GM19395 (cell line): ENCODE measurements at regions not wholly inside any gene's neighbourhood (a gene's known extent, or its start where the extent isn't known, plus 50 kb on each side); places are given as distances from the start of the nearest gene placed in this dataset.

Experiments
- ATAC-seq: cut with Tn5 transposase; IDR thresholded peaks from one replicate; pipeline ENCODE4 v1.9.1; 2021; ENCODE audit warnings: mild to moderate bottlenecking, moderate library complexity; ENCODE audit not compliant: unreplicated experiment

DNA sequence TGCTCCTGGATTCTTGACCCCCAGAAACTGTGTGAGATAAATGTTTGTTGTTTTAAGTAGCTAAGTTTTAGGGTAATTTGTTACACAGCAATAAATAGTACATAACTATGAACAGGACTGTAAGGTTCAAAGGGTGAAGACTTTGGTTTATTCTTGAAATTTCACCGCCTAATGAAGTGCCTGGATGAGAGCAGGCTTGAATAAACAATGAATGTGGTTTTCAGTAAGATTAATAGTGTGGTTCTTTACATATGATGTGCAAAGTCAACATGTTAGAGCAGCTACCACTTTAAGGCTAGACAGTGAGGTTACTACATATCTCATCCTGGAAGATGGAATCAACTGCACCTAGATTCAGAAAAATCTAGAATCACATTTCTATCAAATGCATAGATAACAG is 145.2 kb upstream of the BTG1 start:
- ATAC-seq = no peak

- ATAC-seq = no peak
Measured at GRCh38 chr12:92290350-92290695, 144.7 kb upstream of the BTG1 start.

- no peak for ATAC-seq
Measured at GRCh38 chr12:92289629-92290349, 144.1 kb upstream of the BTG1 start.

- no peak for ATAC-seq
Measured at GRCh38 chr12:92288561-92288960, 142.9 kb upstream of the BTG1 start.

GRCh38 chr12:92278378-92278828 is 132.8 kb upstream of the BTG1 start:
- no peak for ATAC-seq

GRCh38 chr12:92277795-92278194 is 132.1 kb upstream of the BTG1 start:
- ATAC-seq = no peak

GRCh38 chr12:92276276-92276675 is 130.6 kb upstream of the BTG1 start:
- ATAC-seq = no peak

GRCh38 chr12:92275443-92276154 is 130.0 kb upstream of the BTG1 start:
- ATAC-seq = no peak

- no peak for ATAC-seq
Measured at GRCh38 chr12:92273076-92273475, 127.4 kb upstream of the BTG1 start.

- no peak for ATAC-seq
Measured at GRCh38 chr12:92272061-92272964, 126.7 kb upstream of the BTG1 start.

DNA sequence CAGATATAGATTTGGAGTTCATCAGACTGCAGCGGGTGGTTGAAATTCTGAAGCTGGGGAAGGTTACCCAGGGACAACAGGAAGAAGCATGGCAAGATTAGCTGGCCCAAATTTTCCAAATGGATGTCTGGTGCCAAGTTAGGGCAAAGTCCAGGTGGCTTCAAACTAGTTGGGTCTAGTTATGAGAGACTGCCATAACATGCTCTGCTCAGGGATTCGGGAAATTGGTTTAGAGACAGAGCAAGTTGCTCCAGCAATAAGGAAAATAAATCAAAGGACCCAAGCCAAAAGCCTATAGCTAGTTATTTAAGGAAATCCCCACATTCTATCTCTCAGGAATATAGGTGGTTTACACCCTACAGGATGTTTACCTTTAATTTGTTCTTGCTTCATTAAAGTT is 125.7 kb upstream of the BTG1 start:
- ATAC-seq = no peak

DNA sequence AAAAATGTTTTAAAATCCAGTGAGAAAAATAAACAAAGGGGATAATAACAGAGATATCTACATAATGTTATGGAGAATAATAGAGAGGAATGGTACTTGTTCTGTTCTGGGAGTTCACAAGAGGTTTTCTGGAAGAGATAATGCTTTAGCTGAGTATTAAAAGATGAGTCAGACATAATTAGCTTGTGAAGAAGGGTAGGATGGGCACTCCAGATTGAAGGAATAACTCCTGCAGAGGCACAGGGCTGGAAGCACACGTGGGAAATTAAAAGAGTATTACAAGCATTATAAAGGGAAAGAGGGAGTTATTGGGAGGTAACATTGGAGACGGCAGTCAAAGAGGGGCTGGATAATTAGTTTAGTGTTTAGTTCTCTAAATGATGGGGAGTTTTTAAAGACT is 124.9 kb upstream of the BTG1 start:
- ATAC-seq = no peak

- ATAC-seq = no peak
Measured at GRCh38 chr12:92268946-92269345, 123.3 kb upstream of the BTG1 start.

DNA sequence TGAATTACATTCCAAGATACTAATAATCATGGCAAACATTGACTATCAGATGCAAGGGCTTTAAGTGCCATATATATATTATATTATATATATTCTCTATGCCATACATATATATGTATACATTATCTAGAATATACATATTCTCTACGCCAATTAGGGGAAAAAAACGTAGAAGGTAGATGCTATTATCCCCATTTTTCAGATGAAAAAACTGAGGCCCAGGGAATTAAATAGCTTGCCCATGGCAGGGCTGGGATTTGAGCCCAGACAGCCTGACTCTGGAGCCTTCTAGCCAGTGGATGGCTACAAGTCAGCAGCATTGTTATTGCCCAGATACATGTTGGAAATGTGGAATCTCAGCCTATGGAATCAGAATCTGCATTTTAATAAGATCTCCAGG is 116.0 kb upstream of the BTG1 start:
- no peak for ATAC-seq

DNA sequence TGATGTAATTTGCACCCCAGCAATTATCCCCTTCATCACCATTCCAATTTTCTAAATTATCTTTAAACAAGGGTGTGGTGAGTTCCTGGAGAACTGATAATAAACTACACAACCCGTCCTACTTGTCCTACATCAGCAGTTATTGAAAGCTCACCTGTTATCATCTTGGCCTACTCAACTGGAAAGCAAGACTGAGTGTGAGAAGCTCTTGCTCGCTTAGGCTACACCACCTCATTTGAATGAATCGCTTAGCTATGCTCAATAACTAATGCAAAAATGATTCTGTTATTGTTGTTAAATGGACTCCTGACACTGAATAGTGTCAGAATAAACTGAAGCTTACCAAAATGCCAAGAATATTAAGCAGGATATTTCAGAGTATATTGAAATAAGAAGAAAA is 115.4 kb upstream of the BTG1 start:
- no peak for ATAC-seq

DNA sequence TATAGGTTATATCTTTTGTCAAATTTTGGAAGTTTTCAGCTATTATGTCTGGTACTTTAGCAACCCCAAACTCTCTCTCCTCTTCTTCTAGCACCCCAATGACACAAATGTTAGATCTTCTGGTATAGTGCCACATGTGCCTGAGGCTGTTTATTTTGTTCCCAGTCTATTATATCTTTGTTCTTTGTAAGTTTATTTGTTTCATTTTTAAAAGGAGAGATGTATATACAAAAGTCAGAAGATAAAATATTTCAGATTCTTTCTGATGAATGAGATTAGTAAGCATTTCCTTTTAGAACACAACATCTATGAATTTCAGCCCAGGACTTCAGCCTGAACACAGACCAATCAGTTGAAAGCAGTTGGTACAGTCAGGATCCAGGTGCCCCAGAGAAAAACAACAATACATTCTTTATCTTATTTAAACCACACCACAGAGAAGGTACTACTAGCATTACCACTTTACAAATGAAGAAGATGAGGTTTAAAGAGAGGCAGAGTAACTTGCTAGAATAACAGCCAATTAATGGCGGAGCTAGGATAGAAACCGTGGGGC is 114.1 kb upstream of the BTG1 start:
- no peak for ATAC-seq

DNA sequence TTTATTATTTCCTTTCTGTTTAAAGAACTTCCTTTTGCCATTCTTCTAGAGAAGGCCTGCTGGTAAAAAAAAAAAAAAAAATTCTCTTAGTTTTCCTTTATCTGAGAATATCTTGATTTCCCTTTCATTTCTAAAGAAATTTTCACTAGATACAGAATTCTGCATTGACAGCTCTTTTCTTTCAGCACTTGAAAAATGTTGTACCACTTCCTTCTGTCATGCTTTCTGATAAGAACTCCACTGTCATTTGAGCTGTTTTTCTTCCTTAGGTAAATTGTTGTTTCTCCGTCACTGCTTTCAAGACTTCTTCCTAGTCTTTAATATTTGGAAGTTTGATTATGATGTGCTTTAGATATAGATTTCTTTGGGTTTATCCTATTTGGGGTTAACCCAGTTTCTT is 113.6 kb upstream of the BTG1 start:
- ATAC-seq = no peak

GRCh38 chr12:92257261-92257660 is 111.6 kb upstream of the BTG1 start:
- no peak for ATAC-seq

DNA sequence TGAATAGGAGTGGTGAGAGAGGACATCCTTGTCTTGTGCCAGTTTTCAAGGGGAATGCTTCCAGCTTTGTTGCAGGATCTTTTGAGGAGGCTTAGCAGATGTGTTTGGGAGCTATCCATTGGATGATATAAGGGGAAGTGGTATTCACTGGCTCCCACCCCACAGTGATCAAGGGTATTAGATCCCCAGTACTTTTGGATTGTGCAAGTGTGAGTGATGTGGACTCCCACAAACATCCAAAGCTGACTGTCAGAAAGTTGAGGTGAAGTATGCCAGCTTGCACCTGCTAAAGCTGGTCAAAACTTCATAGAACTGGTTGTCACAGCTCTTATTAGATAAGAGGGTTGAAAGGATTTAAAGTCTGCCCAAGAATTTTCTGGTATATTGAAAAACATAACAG is 110.1 kb upstream of the BTG1 start:
- no peak for ATAC-seq

GRCh38 chr12:92253301-92253700 is 107.7 kb upstream of the BTG1 start:
- no peak for ATAC-seq

GRCh38 chr12:92248977-92249376 is 103.3 kb upstream of the BTG1 start:
- no peak for ATAC-seq
